Kidney (tissue), 13 donors: ENCODE measurements at regions not wholly inside any gene's neighbourhood (a gene's known extent, or its start where the extent isn't known, plus 50 kb on each side); places are given as distances from the start of the nearest gene placed in this dataset.

Experiments
- DNase-seq, 5 donors: peaks; one replicate each; pipeline ENCODE4 v3.0.0-alpha.2; 2013 to 2020
- FAIRE-seq: peaks from 2 replicates; lab custom pipeline; 2012; peaks lifted over from hg19 to GRCh38; lab: Jason Lieb, UNC
- H3K27ac ChIP-seq, 2 donors: one replicate each; pipeline ENCODE4 v1.7.0; 2013; ENCODE audit warnings: low read depth in 2 of 2, low read length in 2 of 2, inconsistent platforms in 1 of 2
- H3K27me3 ChIP-seq: one replicate; pipeline ENCODE4 v1.7.1; 2013; ENCODE audit warnings: low read length, inconsistent platforms; ENCODE audit not compliant: control insufficient read depth, insufficient read depth
- H3K36me3 ChIP-seq, 3 donors: one replicate each; pipeline versions ENCODE4 v1.7.0 to v1.7.1; 2013; ENCODE audit warnings: low read length in 3 of 3, control low read depth in 1 of 3, inconsistent platforms in 1 of 3; ENCODE audit not compliant: insufficient read depth in 3 of 3, control insufficient read depth in 2 of 3
- H3K4me1 ChIP-seq, 3 donors: one replicate each; pipeline versions ENCODE4 v1.7.0 to v1.7.1; 2013; ENCODE audit warnings: low read length in 3 of 3, inconsistent platforms in 1 of 3, low read depth in 1 of 3; ENCODE audit not compliant: control insufficient read depth in 2 of 3, insufficient read depth in 2 of 3
- H3K4me3 ChIP-seq, 3 donors: one replicate each; pipeline versions ENCODE4 v1.7.0 to v1.8.1; 2013; ENCODE audit warnings: low read length in 3 of 3, control low read depth in 1 of 3, inconsistent platforms in 1 of 3
- H3K9ac ChIP-seq, 3 donors: one replicate each; pipeline versions ENCODE4 v1.7.0 to v1.7.1; 2013; ENCODE audit warnings: low read length in 3 of 3, control low read depth in 1 of 3, inconsistent platforms in 1 of 3
- H3K9me3 ChIP-seq, 3 donors: one replicate each; pipeline versions ENCODE4 v1.7.0 to v1.7.1; 2013; ENCODE audit warnings: low read length in 3 of 3, control low read depth in 1 of 3, inconsistent platforms in 1 of 3; ENCODE audit not compliant: control insufficient read depth in 2 of 3, insufficient read depth in 1 of 3
- CTCF ChIP-seq: IDR thresholded peaks from 3 replicates; pipeline ENCODE4 v1.5.1; 2012; ENCODE audit warnings: mild to moderate bottlenecking, moderate library complexity, borderline replicate concordance; ENCODE audit not compliant: insufficient read depth; ENCODE audit errors: extremely low read depth
- intact Hi-C: fragments of 100-400 bp; cut with DNase I; formaldehyde crosslinking; loops from one replicate; pipeline ENCODE4 v1.11.1; 2022
- donor health status: control.
- donor health status: control.
- donor health status: control.
- donor health status: control.
- donor health status: control.
- donor health status: DM: yes; HTN: yes; CAD: no.
- donor health status: Normal renal cell carcinoma (clear cell type).

DNA sequence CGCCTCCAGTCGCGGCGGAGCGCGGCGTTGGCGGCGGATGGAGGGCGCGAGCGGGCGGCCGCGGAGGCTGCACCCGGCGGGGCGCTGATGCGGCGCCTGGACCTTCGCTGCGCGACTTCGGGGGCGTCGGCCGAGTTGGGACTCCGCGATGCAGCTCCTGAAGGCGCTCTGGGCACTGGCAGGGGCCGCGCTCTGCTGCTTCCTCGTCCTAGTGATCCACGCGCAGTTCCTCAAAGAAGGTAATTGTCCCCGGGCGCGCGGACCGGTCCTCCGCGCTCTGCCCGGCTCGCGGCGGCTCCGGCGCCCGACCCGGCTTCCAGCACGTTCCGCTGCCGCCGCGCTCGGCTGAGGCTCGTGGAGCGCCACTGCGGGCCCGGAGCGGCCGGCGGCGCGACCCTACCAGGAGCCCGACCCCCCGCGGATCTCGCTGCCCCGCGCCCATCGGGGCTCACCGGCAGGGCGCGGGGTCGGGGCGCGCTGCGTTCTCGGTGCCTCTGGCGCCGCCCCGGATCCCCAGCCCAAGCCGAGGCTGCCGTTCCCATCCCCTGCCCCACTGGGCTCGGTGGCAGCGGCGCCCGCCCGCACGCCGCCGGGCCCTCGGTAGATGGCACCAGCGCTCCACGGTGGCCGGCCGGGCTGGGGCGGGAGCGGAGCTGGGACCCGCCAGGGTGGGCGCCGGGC is 1251.2 kb downstream of the BRD1 start:
- Histone ChIP-seq H3K4me1 (no peaks in the 10 kb centered on the region), H3K4me3 (no peak overlapping the region), H3K27ac (no peak overlapping the region), H3K9me3 (no peaks in the 10 kb centered on the region), H3K27me3 (peaks cover 4% of the 10 kb centered on the region), H3K9ac (no peak overlapping the region), H3K36me3 (no peaks in the 10 kb centered on the region)
- peak; percentile 37 for TF ChIP-seq CTCF
- peak; percentile 69 to 80 (median 73) for DNase-seq
- no peak for FAIRE-seq
- intact Hi-C loops: no loop called here

GRCh38 chr22:48575618-48576332 is 1251.9 kb downstream of the BRD1 start:
- Histone ChIP-seq H3K4me1 (no peaks in the 10 kb centered on the region), H3K9ac (no peak overlapping the region), H3K27ac (no peak overlapping the region), H3K27me3 (peaks cover 4% of the 10 kb centered on the region), H3K36me3 (no peaks in the 10 kb centered on the region), H3K4me3 (no peak overlapping the region), H3K9me3 (peaks cover 0 to 4% (median 2%) of the 10 kb centered on the region in 3 donors)
- DNase-seq (peak in 1 of 5 donors; percentile 56), FAIRE-seq (no peak)
- intact Hi-C loops: no loop called here
- no peak for TF ChIP-seq CTCF

DNA sequence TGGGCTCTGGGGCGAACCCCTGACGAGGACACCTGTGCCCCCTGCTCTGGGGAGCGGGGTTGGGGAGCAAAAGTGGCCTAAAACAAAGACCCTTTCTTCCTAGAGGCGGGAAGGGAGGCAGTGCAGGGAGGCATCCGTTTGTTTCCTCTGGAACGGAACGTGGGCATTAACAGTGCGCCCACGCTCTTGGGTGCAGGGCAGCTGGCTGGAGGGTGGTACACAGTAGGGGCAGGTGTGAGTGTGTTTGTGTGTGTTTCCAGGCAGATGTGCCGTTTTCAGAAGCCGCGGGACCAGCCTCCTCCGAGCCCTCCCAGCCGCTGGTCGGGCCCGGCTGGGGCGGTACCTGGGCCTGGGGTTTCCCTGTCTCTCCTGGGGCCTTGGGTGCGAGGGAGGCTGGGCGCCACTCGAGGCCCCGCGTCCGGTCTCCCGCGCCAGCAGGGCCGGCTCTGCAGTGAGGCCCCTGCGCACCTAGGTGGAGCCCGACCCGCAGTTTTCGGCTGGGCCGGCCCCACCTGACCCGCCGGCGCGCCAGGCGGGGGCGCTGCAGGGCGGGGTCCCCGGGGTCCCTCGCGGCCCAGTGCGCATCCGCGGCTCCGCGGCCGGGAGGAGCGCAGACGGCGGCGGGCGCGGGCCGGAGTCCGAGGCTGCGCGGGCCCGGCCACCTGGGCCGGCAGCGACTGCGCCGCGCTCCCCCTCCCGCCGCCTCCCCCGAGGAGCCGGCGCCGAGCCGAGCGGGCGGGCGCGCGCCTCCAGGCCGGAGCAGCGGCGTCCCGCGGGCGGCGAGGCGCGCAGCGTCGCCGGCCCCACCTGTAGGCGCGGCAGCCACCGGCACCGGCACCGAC is 1252.7 kb downstream of the BRD1 start:
- Histone ChIP-seq H3K9me3 (peaks cover 0 to 5% (median 3%) of the 10 kb centered on the region in 3 donors), H3K4me3 (no peak overlapping the region), H3K36me3 (no peaks in the 10 kb centered on the region), H3K9ac (no peak overlapping the region), H3K4me1 (no peaks in the 10 kb centered on the region), H3K27ac (no peak overlapping the region), H3K27me3 (peaks cover 4% of the 10 kb centered on the region)
- FAIRE-seq (no peak), DNase-seq (peak; percentile 79 to 88 (median 84))
- TF ChIP-seq CTCF: peak; percentile 36
- intact Hi-C loops: no loop called here
